GM19463 (cell line): ENCODE measurements at regions not wholly inside any gene's neighbourhood (a gene's known extent, or its start where the extent isn't known, plus 50 kb on each side); places are given as distances from the start of the nearest gene placed in this dataset.
"Not testable (repeated sequence)": the region's sequence is repeated elsewhere in the genome, so short reads cannot be mapped to it uniquely, and the experiment has no call there.

Experiments used
- ATAC-seq: cut with Tn5 transposase; IDR thresholded peaks from one replicate; pipeline ENCODE4 v1.9.1; 2021; ENCODE audit warnings: mild to moderate bottlenecking, moderate library complexity; ENCODE audit not compliant: unreplicated experiment

GRCh38 chr13:44715287-44716230, 139.4 kb upstream of the TSC22D1 start:
- no peak for ATAC-seq

GRCh38 chr13:44713788-44714469, 137.8 kb upstream of the TSC22D1 start:
- no peak for ATAC-seq

GRCh38 chr13:44711706-44712105, 135.6 kb upstream of the TSC22D1 start:
- ATAC-seq = no peak

- ATAC-seq = no peak
Observed at GRCh38 chr13:44710576-44710975, 134.4 kb upstream of the TSC22D1 start.

- not testable (repeated sequence) for ATAC-seq
Observed at GRCh38 chr13:44704811-44705210, 128.7 kb upstream of the TSC22D1 start.

GRCh38 chr13:44703371-44703770, 127.2 kb upstream of the TSC22D1 start:
- no peak for ATAC-seq

GRCh38 chr13:44698066-44698465, 121.9 kb upstream of the TSC22D1 start:
- ATAC-seq = no peak

GRCh38 chr13:44697058-44697457, 120.9 kb upstream of the TSC22D1 start:
- no peak for ATAC-seq

GRCh38 chr13:44695520-44695919, 119.4 kb upstream of the TSC22D1 start:
- ATAC-seq = no peak

GRCh38 chr13:44694842-44695241, 118.7 kb upstream of the TSC22D1 start:
- ATAC-seq = no peak

- ATAC-seq = no peak
Observed at GRCh38 chr13:44694291-44694690, 118.2 kb upstream of the TSC22D1 start.

- no peak for ATAC-seq
Observed at GRCh38 chr13:44693156-44693764, 117.1 kb upstream of the TSC22D1 start.

GRCh38 chr13:44692173-44692713, 116.1 kb upstream of the TSC22D1 start:
- no peak for ATAC-seq

- no peak for ATAC-seq
Observed at GRCh38 chr13:44690376-44690775, 114.2 kb upstream of the TSC22D1 start.

GRCh38 chr13:44688652-44689051, 112.5 kb upstream of the TSC22D1 start:
- no peak for ATAC-seq

GRCh38 chr13:44686531-44686934, 110.4 kb upstream of the TSC22D1 start:
- ATAC-seq = no peak

GRCh38 chr13:44685641-44686040, 109.5 kb upstream of the TSC22D1 start:
- ATAC-seq = no peak

- ATAC-seq = not testable (repeated sequence)
Observed at GRCh38 chr13:44682416-44682815, 106.3 kb upstream of the TSC22D1 start.

GRCh38 chr13:44680746-44681355, 104.7 kb upstream of the TSC22D1 start:
- ATAC-seq = no peak

GRCh38 chr13:44679597-44679996, 103.5 kb upstream of the TSC22D1 start:
- no peak for ATAC-seq

GRCh38 chr13:44678197-44678596, 102.1 kb upstream of the TSC22D1 start:
- no peak for ATAC-seq
